ENCODE measurements at regions not wholly inside any gene's neighbourhood (a gene's known extent, or its start where the extent isn't known, plus 50 kb on each side); places are given as distances from the start of the nearest gene placed in this dataset.

DNA sequence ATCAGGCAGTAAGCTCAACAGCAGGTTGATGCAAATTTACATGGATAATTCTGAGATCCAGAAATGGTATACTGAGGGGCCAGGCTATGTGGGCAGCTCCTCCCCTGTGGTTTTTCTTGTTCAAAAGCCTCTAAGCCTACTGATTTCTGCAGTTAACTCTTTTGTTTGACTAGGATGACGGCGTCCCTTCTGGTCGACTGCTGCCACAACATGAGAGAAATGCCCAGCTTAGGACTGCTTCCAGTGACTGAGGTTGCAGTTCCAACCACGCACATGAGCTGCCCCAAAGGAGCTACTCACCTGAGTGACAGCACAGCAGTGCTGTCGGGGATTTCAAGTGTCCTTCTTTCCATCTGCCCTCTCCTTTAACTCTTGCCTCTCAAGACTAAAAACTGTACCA, 973.0 kb upstream of the GHITM start:
- no peak for DNase-seq

DNA sequence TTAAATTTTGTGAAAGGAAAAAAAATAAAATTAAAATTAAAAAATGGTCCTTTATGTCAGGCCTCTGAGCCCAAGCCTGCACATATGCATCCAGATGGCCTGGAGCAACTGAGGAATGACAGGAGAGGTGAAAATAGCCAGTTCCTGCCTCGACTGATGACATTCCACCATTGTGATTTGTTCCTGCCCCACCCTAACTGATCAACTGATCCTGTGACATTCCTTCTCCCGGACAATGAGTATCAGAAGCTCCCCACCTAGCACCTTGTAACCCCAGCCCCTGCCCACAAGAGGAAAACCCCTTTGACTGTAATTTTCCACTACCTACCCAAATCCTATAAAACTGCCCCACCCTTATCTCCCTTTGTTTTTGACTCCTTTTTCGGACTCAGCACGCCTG, 972.2 kb upstream of the GHITM start:
- DNase-seq, result no peak

DNA sequence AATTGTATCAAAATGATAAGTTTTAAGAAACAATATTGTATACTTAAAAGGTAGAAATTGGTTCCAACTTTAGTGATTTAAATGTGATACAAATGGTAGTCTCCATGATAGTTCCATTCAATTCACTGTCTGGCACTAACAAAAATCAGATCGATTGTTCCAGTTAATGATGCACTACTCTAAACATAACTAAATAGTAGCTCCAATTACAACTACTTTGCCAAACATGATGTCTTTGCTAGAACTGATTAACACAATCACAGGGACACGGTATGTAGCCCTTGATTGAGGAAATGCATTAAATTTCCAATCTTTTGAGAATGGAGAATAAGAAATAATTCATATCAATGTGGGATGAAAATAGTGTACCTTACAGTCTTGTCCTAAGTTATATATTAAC, 962.4 kb upstream of the GHITM start:
- DNase-seq, result no peak

DNA sequence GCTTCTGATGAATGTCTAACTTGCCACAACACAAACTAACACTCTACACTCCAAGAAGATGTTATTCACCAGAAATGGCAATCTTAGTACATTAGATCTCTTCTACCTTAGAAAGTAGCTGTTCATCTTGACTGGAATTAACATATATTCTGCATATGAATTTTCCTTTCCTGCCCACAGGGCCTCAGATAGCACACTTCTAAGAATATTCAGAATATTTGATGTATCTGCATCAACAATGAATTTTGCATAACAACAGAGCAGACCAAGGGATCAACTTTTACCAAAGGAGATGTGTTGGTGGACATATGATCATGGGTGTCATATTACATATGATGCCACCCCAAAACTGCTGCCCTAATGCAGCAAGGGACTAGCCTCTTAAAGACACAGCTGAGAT, 960.8 kb upstream of the GHITM start:
- DNase-seq, result no peak

DNA sequence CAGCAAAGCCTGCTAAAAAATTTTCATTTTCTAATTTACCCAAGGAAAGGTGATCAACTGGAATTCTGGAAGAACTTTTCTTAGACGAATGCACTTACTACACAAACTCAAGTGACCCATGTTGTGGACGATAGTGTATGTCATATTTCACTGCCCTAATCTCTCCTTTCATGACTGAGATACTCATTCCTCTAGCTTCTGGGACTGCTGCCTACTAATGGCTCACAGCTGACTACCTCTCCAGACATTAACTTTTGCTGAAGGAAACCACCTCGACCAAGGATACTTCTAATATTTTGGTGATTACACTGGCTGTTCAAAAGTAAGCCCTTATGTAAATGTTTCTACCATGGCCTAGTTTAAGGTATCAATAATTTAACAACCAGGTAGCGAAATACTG, 959.9 kb upstream of the GHITM start:
- no peak for DNase-seq

DNA sequence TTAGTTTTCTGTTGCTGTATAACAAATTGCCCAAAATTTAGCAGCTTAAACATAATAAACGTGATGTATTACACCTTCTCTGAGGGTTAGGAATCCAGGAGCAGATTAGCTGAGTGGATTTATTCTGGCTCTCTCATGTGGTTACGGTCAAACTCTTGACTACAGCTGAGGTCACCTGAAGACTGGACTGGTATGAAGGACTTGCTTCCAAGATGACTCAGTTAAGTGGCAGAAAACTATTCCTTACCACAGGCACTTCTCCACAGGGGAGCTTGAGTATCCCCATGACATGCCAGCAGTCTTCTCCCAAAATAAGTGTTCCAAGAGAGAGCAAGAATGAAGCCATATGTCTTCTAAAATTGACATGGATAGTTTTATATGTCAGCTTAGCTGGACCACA, 957.2 kb upstream of the GHITM start:
- no peak for DNase-seq

DNA sequence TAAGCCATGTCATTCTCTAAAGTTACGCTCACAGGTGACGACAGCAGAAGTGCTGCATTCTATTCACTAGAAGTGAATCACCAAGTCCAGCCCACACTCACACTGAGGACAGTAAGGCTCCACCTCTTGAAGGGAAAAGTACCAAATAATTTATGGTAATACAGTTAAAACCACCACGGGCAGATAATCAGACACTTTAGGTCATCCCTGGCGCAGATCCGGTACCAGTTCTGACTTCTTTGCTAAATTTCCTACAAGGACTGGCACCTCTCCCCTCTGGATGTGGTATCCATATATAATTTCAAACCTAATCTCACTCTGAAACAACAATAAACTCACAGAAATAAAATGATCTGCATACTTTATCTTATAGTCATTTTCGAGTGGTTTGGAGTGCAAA, 954.7 kb upstream of the GHITM start:
- DNase-seq, result no peak

DNA sequence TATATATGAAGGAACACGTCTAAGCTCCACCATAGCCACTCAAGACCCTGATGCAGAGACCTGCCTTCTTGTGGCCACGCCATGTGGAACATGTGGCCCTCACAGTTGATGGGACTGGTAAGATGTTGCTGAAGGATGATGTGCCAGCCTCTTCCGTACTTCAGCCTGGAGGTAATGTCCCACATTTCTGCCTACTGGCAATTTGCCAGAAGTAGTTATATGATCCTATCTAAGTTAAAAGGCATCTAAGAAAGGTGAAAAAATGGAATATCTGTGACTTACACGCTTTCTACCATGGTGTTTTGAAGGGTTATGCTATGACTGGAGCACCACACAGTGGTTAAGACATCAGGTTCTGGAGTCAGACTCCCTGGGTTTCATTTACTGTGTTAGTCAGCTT, 948.7 kb upstream of the GHITM start:
- no peak for DNase-seq

DNA sequence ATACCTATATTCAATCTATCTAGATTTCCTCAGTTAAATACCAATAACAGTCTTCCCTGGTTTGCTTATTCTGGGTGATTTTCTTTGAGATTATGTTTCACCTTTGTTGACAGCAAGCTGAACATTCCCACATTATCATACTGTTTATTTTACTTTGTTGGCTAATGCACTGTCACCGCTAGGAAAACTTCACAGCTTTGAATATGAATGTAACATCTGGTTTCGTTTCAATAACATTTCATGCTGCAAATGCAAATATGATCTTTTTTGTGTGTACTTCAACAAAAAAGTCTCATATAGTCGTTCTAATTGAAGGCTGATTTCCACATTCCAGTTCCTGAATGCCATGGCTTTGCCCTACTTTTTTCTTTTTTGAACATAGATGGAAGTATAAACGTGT, 946.3 kb upstream of the GHITM start:
- no peak for DNase-seq

DNA sequence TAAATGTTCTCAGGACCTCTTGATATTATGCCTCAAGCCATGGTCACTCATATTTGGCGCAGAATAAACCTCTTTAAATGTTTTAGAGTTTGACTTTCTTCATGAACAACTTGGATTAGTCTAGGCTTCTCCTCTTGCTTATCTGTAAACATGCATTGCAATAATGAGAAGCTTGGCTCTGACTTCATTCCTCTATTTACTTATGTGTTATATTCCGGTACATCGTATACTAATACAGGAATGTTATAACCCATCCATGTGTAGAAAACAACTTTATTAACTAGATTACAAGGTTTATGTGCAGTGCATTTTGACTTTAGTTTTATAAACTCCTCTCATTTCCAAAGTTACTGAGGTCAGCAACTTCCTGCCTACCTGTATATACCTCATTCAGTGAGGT, 944.3 kb upstream of the GHITM start:
- no peak for DNase-seq

DNA sequence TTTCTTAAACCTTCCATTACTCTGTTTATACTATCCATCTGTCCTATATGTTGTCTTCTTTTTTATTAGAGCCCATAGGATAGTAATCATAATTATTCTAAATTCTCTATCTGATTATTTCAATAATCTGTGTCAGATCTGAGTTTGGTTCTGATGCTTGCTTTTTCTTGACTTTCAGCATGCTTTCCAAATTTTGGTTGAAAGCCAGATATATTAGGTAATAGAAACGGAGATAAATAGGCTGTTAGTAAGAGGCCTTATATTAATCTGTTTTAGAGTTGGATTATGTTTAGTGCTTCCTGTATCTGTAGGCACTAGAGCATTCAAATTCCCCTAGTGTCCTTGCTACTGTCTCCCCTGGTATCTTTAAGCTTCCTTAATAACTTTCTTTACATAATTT, 939.9 kb upstream of the GHITM start:
- no peak for DNase-seq

DNA sequence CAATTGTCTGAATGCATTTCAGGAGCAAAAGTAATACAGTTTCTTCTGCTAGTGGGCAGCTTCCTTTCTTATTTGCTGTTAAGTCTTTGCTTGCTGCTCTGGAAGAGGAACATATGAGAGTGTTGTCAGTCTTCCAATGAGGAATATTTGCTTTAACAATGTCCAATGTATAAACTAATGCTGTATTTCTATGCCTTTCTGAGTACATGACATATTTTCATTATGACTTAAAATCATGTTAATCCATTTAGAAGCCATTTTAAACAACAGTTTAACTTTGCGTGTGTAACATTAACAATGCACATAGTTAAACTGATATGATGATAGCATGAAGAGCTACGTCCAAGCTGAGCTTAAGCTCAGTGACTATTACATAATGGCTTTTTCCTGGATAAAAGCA, 933.4 kb upstream of the GHITM start:
- DNase-seq, result no peak

DNA sequence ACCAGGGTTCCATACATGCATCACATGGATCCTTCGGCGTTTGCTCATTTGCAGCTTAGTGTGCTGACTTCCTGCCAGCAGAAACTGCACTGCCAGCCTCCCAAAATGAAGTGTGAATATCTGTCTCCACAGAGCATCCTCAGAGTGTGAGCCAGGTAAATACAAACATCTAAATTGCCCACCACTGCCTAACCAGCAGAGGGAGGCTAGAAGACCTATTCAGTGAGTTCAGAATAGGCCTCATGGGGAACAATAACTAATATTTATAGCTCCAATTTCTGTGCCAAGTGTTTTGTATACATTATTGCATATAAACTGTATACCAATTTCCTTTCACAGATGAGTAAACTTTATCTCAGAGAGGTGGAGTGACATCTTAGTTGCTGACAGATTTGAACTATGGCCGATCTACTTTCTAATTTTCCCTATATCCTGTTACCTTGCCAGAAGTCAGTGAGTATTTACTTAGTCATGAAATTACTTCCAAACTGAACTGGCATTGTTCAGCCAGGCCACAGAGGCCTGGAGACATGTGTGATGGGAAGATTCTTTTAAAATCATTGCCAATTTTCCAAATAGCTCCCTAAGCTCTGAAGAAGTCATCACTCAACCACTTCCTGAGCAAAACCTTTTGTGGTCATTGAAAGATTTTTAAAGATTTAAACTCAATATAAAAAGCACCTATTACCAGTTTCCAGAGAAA, 926.5 kb upstream of the GHITM start:
- no peak for DNase-seq

DNA sequence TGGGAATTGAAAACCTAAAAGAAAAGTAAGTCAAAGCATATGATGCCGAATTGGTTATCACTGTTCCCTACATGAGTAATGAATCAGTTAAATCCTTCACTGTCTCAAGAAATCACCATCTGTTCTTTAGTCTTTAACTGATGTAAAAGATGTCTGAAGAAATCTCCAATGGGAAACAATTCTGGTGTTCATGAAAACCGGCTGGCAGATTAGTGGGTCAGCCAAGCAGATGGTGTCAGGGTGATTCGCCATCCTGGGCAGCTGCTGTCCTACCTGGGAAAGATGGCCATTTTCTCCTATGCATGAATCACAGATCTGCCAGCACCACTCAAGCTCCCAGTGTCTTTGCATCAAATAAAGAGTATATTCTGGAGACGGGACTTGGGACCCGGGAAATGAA, 925.2 kb upstream of the GHITM start:
- DNase-seq, result no peak

DNA sequence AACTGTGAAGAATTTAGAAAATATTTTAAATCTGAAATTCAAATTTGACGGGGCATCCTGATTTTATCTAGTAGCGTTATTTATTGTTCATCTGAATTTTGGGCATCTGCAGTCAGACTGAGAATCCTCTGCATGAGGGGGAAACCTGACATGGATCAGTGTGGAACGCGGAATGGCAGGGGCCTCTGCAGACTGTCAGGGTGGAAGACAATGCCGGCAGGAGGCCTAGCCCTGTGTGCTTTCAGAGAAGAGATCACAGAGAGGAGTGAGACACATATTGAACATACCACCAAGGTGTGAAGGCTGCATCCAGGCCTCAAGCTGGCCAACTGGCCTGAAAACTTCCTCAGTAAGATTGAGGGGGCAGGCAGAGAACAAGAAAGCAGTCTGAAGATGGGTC, 921.1 kb upstream of the GHITM start:
- no peak for DNase-seq

DNA sequence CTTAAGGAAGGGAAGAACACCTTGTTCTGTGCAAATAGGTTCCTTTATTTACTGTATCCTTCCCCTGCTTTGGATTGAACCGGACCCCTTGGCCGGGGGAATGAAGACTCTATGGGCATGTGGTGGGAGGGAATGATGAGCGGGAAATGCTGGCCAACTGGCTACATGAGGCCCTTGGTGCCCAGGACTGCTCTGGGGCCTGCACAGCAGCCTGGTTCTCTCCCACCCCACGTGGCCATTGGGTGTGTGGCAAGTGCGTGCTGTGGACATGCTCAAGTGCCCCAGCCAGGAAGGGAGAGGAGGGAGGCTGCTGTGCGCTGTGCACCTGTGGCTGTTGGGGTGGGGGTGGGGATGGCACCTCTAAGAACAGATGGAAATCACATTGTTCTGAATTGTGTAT, 917.0 kb upstream of the GHITM start:
- no peak for DNase-seq

DNA sequence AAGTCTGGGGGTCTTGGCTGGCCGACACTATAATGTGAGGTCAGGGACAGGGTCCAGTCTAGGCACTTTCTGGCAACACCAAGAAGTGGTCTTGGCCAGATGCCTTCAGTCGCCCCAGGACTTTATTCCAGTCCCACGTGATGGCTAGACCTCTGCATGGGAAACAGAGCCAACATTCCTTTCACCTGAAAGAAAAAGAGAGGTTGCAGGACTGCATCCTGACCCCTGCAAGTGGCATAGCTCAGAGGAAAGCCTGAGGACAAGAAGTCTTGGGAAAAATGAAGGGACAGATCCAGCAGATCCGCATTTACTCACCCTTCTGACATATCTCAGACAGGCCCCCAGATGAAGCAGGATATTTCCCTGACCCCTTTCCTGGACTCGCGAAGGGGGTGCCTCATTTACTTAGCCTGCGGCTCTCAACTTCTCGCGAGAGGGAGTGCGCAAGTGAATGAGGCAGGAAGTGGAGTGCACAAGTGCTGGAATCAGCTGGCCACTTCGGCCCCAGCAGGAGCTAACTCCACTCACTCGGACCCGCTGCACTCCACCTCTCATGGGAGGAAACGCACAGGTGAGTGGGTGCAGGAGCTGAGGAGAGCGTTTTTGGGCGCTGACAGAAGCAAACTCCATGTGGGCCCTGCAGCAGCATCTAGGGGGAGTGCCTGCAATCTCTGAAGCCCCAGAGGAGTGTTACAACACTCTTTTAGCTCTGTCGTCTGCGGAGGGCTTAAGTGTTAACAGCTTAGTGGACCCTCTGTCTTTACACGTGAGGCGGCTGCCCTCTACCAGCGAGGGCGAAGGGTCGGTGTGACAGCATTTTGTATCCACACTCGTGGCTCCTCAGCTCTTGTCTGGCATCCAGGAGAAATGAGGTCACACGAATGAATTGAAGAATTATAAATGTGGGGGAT, 916.2 kb upstream of the GHITM start:
- no peak for DNase-seq

DNA sequence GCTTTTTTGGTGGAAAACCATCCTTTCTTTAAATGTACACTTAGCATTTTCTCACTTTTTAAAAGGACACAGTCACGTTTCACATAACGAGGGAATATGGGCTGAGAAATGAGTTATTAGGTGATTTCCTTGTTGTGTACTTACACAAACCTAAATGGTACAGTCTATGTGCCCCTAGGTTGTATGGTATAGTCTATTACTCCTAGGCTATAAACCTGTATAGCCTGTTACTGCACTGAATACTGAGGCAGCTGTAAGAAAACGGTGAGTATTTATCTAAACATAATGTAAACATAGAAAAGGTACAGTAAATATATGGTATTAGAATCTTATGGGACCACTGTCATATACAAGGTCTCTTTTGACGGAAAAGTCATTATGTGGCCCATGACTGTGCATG, 913.5 kb upstream of the GHITM start:
- DNase-seq, result no peak

DNA sequence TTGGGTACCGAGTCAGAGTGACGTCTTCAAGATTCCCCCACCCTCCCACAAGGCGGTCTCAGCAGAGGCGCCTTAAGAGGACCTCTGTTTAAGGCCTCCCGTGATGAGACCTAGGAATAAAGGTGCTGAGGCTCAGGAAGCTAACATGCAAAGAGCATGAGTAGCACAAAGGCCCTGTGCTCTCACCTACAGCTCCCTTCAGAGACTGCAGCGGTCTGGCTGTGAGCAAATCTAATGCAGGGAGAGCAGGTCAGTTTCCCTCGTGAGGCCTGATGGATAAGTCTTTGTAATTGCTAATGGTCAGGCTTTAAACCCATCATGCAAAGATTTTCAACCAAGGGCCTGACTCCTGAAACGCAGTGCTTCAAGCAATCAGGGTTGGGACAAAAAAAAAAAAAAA, 909.3 kb upstream of the GHITM start:
- DNase-seq, result no peak

DNA sequence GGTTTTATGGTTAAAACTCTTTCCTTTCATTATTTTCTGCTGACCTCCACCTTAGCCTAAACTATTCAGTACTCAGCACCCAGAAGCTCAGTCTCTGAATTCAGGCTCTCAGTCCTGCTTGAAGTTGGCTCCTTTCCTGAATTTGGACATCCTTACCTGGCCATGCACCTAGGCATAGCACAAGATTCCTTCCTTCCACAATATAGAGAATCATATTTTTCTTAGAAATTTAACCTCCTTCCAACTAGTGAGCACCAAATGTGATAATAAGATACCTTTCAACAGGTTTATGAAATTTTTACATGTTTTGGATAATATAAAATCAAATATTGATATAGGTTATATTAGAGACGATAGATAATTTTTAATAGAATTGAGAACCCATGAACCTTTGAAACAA, 905.6 kb upstream of the GHITM start:
- no peak for DNase-seq

DNA sequence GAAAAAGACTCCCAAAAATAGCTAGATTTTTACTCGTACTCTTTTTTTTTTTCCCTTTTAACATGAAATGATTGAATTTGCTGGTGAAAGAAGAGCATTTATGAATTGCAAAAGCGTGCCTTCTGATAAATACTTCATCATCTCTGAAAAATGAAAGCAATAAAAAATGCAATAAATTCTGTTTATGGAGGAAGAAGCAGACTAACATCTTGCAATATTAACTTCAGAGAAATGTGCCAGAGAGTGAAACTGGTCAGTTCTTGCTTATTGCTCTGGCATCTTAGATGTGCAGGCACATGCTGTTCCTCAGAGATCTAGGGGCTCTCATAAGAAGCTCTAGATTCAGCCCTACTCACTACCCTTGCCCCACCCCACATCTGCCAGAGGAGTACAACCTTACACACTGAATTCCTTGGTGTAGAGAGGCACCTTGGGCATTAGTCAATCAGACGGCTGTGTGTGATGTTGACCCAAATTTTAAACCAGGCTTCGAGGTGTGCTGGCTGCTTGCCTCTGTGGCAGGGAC, 891.1 kb upstream of the GHITM start:
- no peak for DNase-seq

DNA sequence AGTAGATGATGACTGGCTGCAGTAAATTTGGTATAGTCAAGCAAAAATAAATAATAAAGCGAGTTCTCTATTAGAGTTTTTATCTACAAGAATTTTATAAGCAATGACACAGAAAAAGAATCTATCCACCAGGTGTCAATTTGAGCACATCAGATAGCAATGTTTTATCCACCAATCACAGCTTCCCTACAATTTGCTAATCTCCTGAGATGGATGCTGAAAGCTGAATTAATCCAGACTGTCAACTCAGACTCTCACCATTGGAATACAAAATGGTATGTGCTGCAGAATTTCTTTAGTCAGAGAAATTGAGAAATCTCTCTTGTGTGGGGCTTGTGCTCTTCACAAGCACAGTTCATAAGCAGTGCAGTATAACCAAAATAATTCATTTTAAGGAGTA, 888.9 kb upstream of the GHITM start:
- no peak for DNase-seq

DNA sequence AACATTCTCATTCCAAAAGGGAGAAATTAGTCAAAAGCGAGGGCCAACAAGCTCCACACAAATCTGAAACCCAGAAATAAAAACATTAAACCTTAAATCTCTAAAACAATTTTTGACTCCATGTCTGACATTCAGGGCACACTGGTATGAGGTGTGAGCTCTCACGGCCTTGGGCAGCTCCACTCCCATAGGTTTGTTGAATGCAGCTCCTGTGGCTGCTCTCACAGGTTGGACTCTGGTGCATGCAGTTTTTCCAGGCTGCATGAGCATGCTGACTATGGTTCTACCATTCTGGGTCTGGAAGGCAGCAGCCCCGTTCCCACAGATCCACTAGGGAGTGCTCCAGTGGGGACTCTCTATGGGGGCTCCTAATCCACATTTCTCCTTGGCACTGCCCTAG, 887.1 kb upstream of the GHITM start:
- DNase-seq, result no peak

DNA sequence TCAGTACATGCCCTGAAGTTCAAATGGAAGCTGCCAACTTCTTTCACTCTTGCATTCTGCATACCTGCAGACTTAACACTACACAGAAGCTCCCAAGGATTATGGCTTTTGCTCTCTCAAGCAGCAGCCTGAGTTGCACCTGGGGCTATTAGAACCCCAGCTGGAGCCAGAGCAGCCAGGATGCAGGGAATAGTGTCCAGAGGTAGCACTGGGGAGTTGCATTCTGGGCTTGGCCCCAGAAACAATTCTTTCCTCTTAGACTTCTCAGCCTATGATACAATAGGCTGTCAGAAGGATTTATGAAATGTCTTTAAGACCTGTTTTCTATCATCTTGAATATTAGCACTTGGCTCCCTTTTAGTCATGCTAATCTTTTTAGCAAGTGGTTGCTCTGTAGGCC, 886.7 kb upstream of the GHITM start:
- DNase-seq, result no peak

Measured in NCI-H2081 treated with DMSO at 0.1 percent for 48 hours (cell line).